Naive B cell (primary cell): ENCODE measurements at regions not wholly inside any gene's neighbourhood (a gene's known extent, or its start where the extent isn't known, plus 50 kb on each side); places are given as distances from the start of the nearest gene placed in this dataset.

ENCODE experiments used
- ATAC-seq, 2 donors: fragments of 150-1000 bp; cut with Tn5 transposase; 2 replicates each; pipeline ENCODE4 v1.10.0; 2021; ENCODE audit warnings: low read depth in 2 of 2, mild to moderate bottlenecking in 2 of 2, moderate library complexity in 2 of 2
- DNase-seq: peaks from one replicate; pipeline ENCODE4 v3.0.0; 2022
- H3K27ac Mint-ChIP-seq, 6 donors: one replicate each; pipeline ENCODE4 v1.8.0; 2020 to 2022; ENCODE audit warnings: mild to moderate bottlenecking in 6 of 6, mixed read lengths in 6 of 6, moderate library complexity in 5 of 6, inconsistent platforms in 2 of 6
- H3K27me3 Mint-ChIP-seq, 3 donors: one replicate each; pipeline ENCODE4 v1.8.0; 2021 to 2022; ENCODE audit warnings: mixed read lengths in 3 of 3, mild to moderate bottlenecking in 1 of 3
- H3K36me3 Mint-ChIP-seq, 2 donors: one replicate each; pipeline ENCODE4 v1.8.0; 2020 to 2022; ENCODE audit warnings: mixed read lengths in 2 of 2, inconsistent platforms in 1 of 2, mild to moderate bottlenecking in 1 of 2
- H3K4me1 Mint-ChIP-seq, 3 donors: one replicate each; pipeline ENCODE4 v1.8.0; 2020 to 2022; ENCODE audit warnings: mixed read lengths in 3 of 3, inconsistent platforms in 1 of 3, mild to moderate bottlenecking in 1 of 3, moderate library complexity in 1 of 3
- H3K4me3 Mint-ChIP-seq, 8 donors: one replicate each; pipeline ENCODE4 v1.8.0; 2020 to 2022; ENCODE audit warnings: mild to moderate bottlenecking in 8 of 8, mixed read lengths in 8 of 8, moderate library complexity in 8 of 8, inconsistent platforms in 2 of 8
- H3K9me3 Mint-ChIP-seq, 7 donors: one replicate each; pipeline ENCODE4 v1.8.0; 2020 to 2022; ENCODE audit warnings: mixed read lengths in 7 of 7, mild to moderate bottlenecking in 5 of 7, inconsistent platforms in 2 of 7, moderate library complexity in 1 of 7

DNA sequence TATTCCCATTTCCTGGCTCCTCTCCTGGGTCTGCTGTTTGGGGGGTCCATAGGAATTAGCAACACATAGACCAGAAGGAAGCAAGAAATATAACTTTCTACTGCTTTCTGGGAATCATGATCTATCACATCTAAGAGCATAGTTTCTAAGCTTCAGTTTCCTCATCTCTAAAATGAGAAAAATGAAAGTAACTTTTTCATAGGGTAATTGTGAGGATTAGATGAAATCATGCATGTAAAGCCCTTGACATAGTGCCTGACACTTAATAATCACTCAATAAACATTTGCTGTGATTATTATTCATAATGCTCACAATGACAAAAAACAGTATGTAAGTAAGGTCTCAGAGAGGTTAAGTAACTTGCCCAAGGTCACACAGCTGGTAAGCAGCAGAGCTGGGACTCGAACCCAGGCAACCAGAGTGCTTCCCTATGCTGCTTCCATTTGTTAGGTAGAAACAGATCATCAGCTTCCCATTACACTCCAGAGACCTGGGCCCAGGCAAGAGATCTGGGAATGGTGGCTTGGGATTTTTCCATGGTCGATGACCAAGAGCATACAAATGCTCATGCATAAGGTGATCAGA, 86.6 kb upstream of the MAFB start:
- Mint-ChIP-seq H3K4me3 (no peak overlapping the region), H3K36me3 (no peaks in the 10 kb centered on the region), H3K27ac (no peak overlapping the region), H3K4me1 (peaks cover 0 to 5% (median 5%) of the 10 kb centered on the region in 3 donors), H3K27me3 (peaks cover 0 to 8% (median 5%) of the 10 kb centered on the region in 3 donors), H3K9me3 (no peaks in the 10 kb centered on the region)
- ATAC-seq (no peak), DNase-seq (no peak)

DNA sequence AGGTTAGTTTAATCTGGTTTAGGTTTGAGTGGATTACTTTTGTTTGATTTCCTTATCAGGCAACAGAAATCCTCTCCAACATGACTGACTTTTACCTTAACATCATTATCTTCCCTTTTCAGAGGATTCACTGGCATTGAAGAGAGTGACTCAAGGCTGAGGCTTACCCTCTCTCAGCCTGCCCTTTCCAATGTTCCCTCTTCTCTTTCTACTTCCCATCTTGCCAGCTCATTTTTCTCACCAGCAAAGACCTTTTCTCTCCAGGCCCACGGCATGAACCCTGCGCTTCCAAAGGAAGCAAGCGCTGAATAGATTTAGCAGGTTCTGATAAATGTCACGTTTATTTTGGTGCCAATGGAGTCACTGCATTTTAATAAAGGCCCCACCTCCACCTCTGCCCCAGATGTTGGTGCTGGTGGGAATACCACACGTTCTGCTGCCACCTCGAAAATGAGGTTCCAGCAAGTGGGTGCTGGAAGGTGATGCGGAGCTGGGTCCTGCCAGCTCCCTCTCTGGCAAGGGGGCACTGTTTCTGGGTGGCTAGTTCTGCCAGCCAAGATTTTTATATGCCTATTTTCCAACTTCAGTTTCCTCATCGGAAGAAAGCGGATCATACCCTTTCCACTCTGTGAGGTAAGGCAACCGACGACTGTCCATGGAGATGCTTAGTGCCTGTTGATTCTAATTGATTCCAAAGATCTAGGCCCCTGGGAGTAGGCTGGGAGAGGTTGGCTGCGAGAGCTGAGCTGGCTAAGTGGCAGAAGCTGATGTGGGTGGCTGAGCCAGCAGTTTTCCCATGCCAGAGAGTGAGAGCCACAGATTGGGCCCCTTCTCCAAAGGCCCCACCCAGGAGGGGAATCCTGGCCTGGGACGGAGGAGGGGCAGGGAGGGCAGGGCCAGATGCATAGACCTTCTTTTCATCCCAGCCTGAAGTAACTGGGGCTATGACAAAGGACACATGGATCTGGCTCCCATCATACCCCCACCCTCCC, 87.7 kb upstream of the MAFB start:
- no peak for DNase-seq
- H3K4me1 Mint-ChIP-seq: peaks cover 0 to 5% (median 5%) of the 10 kb centered on the region in 3 donors

DNA sequence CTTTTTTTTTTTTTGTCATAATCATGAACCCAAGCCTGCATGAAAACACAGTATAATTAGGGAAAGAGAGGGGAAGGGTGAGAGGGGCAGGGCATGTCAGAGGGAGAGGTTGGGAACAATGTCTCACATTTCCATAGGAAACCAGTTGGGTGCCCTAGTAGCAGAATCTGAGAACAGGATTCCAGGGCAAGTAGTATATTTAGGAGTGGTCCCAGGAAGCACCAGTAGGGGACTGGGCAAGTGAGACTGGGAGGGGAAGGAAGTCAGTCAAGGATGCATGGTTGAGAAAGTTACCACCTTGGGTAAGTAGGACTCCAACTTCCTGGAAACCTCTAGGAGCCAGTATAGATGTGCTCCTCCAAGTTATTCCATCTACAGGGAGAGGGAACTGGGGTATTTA, 88.6 kb upstream of the MAFB start:
- Mint-ChIP-seq H3K4me1 (peaks cover 0 to 5% (median 5%) of the 10 kb centered on the region in 3 donors), H3K4me3 (no peak overlapping the region), H3K9me3 (no peaks in the 10 kb centered on the region), H3K27me3 (no peaks in the 10 kb centered on the region), H3K27ac (no peak overlapping the region), H3K36me3 (no peaks in the 10 kb centered on the region)
- no peak for ATAC-seq
- no peak for DNase-seq

More for the DNA sequence above, 87.7 kb upstream of the MAFB start:
- Mint-ChIP-seq H3K27me3 (no peaks in the 10 kb centered on the region), H3K36me3 (no peaks in the 10 kb centered on the region), H3K9me3 (no peaks in the 10 kb centered on the region), H3K4me3 (no peak overlapping the region), H3K27ac (no peak overlapping the region)
- no peak for ATAC-seq

DNA sequence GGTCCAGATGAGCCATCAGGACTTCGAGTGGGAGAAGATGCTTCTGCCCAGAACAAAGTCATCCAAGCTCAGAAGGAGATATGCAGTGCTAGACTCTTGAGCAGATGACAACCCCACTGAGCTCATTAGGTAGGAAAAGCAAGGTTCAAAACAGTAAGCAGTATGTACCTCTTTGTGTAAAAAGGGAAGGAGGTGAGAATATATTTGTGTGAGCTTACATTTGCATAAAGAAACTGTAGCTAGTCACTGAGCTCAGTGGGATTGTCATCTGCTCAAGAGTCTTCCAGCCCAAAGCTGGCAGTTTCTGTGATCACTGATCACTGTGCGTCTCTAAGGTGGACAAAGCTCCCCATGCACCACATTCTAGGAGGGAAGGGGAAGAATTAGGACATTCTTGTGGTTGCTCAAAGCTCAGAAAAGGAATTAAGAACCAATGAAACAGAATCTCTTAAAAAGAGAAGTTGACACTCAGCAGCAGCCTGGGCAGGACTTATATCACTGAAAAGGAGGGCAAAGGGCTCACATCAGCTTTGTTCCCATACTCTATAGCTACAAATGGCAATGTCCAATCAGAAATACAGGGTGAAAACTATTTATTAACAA, 90.0 kb upstream of the MAFB start:
- ATAC-seq: no peak
- Mint-ChIP-seq H3K36me3 (no peaks in the 10 kb centered on the region), H3K9me3 (no peaks in the 10 kb centered on the region), H3K27ac (no peak overlapping the region), H3K4me1 (peaks cover 0 to 5% (median 5%) of the 10 kb centered on the region in 3 donors), H3K27me3 (peaks cover 2 to 7% (median 4%) of the 10 kb centered on the region in 3 donors), H3K4me3 (no peak overlapping the region)
- DNase-seq: no peak

DNA sequence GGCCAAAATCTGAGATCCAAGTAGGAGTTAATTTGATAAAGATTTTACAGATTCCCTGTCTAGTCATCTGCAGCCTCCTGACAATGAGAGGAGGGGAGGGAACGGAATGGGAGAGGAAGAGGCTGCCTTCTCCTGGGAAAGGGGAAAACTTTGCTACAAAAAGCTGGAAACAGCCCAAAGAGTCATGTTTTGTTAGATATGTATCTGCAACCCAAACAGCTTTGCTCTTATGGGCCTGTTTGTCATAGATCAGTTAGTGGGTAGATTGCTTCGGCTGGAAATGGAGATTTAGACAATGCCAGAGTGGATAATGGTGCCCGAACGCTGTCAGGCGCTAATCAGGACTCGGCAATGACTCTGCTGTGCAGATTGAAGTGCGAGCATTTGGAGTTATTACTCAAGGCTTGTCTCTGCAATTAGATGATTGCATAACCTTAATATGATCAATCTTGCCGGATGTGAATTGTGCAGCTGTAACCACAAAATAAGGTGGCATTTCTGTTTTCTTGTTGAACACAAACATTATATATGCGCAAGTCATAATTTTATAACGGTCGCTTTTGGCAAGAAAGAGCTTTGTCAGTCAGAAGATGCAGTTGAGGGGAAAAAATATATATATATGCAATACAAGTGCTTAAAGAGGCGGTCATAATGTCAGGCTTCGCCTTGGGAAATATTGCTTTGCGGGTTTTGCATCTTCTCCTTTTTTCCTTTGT, 92.4 kb upstream of the MAFB start:
- ATAC-seq: no peak
- Mint-ChIP-seq H3K4me3 (no peak overlapping the region), H3K9me3 (peaks cover 0 to 2% (median 0%) of the 10 kb centered on the region in 7 donors), H3K27me3 (peaks cover 6 to 21% (median 10%) of the 10 kb centered on the region in 3 donors), H3K4me1 (peaks cover 0 to 5% (median 5%) of the 10 kb centered on the region in 3 donors), H3K36me3 (no peaks in the 10 kb centered on the region), H3K27ac (no peak overlapping the region)
- DNase-seq: no peak

DNA sequence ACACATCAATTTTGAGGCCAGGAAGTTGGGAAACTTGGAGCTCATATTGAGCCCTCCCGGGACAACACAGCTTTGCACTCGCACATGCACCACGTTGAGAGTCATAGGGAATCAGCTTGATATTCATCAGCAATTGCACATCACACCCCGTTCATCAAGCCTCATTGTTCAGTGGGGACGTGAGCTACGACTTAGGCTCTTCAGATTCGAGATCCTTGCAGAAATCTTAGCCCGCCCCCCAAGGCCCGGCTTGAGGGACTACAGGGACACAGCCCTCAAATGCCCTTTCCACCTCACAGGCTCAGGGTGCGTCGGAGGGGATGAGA, 93.0 kb upstream of the MAFB start:
- H3K4me1 Mint-ChIP-seq: peaks cover 0 to 5% (median 5%) of the 10 kb centered on the region in 3 donors
- H3K27ac Mint-ChIP-seq: no peak overlapping the region
- peaks cover 9 to 24% (median 14%) of the 10 kb centered on the region in 3 donors for H3K27me3 Mint-ChIP-seq
- ATAC-seq (no peak), DNase-seq (no peak)
- H3K9me3 Mint-ChIP-seq: peaks cover 0 to 2% (median 0%) of the 10 kb centered on the region in 7 donors
- H3K36me3 Mint-ChIP-seq: no peaks in the 10 kb centered on the region
- no peak overlapping the region for H3K4me3 Mint-ChIP-seq

DNA sequence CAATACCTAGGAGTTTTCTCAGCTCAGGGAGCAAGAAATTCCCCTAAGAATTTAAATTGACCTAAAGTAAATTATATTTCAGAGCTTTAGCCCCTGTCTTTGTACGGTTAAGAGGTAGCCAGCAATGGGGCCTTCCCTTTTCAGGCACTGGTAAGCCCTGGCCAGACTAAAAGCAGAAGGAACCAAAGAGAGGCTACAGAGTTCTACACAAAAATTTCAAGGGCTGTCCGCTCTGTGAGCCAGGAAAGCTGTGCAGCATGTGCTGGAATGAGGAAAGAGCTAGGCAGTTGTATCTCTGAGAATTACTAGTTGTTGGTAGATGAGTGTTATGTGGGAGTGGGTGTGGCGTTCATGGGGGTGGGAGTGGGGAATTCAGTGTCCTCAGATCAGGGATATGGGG, 96.3 kb upstream of the MAFB start:
- no peak for DNase-seq
- H3K36me3 Mint-ChIP-seq: no peaks in the 10 kb centered on the region

DNA sequence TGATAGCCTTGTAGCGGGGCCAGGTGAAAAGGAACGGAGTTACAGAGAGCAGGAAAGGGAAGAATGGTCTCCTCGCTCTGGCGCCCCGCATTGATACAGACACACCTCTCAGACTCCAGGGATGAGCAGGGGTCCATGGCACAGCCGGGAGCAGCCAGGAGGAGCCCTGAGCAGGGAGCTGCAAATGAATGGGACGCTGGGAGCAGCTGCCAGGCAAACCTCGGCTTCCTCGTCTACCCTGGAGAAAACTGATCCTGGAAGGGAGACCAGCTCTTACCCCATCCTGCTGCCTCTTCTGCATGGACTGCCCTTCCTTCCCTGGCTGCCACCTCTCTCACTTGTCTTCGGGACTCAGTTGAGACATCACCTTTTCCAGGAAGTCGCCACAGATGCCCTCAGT, 97.3 kb upstream of the MAFB start:
- H3K36me3 Mint-ChIP-seq: no peaks in the 10 kb centered on the region
- DNase-seq: no peak
- no peak for ATAC-seq
- H3K4me3 Mint-ChIP-seq: no peak overlapping the region
- peaks cover 0 to 9% (median 3%) of the 10 kb centered on the region in 7 donors for H3K9me3 Mint-ChIP-seq
- no peak overlapping the region for H3K27ac Mint-ChIP-seq
- H3K27me3 Mint-ChIP-seq: peaks cover 24 to 47% (median 28%) of the 10 kb centered on the region in 3 donors
- H3K4me1 Mint-ChIP-seq: no peaks in the 10 kb centered on the region

More for the DNA sequence above, 96.3 kb upstream of the MAFB start:
- no peak for ATAC-seq
- H3K27me3 Mint-ChIP-seq: peaks cover 24 to 47% (median 28%) of the 10 kb centered on the region in 3 donors
- H3K27ac Mint-ChIP-seq: no peak overlapping the region
- no peak overlapping the region for H3K4me3 Mint-ChIP-seq
- no peaks in the 10 kb centered on the region for H3K4me1 Mint-ChIP-seq
- H3K9me3 Mint-ChIP-seq: peaks cover 0 to 9% (median 3%) of the 10 kb centered on the region in 7 donors

DNA sequence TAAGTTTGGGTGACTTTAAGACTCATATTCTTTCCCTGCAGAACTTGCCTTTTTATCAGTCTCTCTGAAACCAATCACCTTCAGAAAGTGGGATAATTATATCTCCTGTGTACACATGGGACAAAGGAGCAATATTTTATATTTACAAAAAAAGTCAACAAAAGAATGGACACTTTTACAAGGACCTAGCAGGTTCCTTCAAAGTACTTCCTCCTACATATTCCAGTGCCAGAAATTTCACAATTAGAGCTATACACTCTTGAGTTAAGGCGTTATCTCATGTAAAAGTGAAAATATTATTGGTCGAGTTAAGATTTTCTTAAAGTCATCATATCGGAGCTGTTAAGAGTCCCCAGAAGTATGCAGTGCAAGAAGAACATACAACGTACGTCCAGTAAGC, 98.9 kb upstream of the MAFB start:
- ATAC-seq (no peak), DNase-seq (no peak)
- Mint-ChIP-seq H3K4me3 (no peak overlapping the region), H3K27ac (no peak overlapping the region), H3K27me3 (peaks cover 24 to 47% (median 28%) of the 10 kb centered on the region in 3 donors), H3K4me1 (no peaks in the 10 kb centered on the region), H3K36me3 (no peaks in the 10 kb centered on the region), H3K9me3 (peaks cover 0 to 9% (median 4%) of the 10 kb centered on the region in 7 donors)

DNA sequence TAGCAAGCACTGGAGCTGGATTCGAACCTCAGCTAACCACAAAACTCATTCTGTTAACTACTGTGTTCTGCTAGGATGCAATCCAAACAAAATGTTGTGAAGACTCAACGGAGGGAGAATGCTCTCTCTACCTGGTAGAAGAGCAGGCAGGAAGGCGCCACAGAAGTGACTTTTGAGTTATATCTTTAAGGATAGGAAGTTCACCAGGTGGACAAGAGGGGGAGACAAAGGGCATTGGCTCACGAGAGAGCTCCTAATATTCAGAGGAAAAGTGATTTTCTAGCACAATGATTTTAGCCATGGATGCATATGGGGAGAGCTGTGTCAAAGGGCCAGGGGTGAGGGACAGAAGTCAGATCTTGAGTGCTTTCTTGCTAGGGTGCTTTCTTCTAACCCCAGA, 108.4 kb upstream of the MAFB start:
- Mint-ChIP-seq H3K4me1 (no peaks in the 10 kb centered on the region), H3K36me3 (no peaks in the 10 kb centered on the region)

DNA sequence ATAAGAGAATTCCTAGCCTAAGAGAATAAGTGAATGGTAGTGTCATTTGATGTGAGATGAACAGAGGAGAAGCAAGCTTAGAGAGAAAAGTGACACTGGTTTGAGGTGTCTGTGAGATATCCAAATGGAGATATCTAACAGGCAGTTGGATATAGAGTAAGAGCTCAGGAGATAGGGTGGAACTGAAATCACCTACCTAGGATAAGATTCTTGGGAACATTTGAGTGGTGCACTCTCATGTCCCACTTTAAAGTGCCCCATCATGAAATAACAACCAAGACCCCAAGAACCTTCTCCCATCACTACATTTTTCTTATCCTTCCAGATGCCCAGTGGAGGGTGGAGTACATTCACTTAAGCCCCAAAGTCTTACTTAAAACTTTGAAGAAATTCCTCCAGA, 109.0 kb upstream of the MAFB start:
- Mint-ChIP-seq H3K27ac (no peak overlapping the region), H3K4me3 (no peak overlapping the region), H3K36me3 (no peaks in the 10 kb centered on the region), H3K27me3 (peaks cover 22 to 38% (median 30%) of the 10 kb centered on the region in 3 donors), H3K4me1 (no peaks in the 10 kb centered on the region), H3K9me3 (no peaks in the 10 kb centered on the region)
- DNase-seq: no peak
- no peak for ATAC-seq

More for the DNA sequence above, 108.4 kb upstream of the MAFB start:
- Mint-ChIP-seq H3K27ac (no peak overlapping the region), H3K4me3 (no peak overlapping the region), H3K27me3 (peaks cover 19 to 31% (median 30%) of the 10 kb centered on the region in 3 donors), H3K9me3 (no peaks in the 10 kb centered on the region)
- ATAC-seq (no peak), DNase-seq (no peak)

DNA sequence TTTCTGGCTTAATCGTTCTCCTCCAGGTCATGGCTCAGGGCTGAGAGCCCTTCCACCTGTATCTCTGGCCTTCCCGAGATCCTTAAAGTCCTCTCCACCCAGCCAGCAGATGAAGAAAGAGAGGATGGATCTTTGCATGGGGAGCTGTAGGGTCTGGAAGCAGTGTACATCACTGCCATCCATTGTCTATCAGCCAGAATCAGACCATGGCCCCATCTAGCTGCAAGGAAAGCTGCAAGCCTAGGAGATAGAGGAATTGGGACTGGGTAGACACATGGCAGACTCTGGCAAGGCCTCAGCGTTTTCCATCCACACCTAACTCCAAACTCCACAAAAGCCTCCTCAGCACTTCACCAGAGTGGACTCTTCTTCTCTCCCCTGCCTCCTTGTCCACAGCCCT, 113.8 kb upstream of the MAFB start:
- no peaks in the 10 kb centered on the region for H3K9me3 Mint-ChIP-seq
- H3K27ac Mint-ChIP-seq: peak overlapping the region in 1 of 6 donors; percentile 1
- no peaks in the 10 kb centered on the region for H3K4me1 Mint-ChIP-seq
- H3K36me3 Mint-ChIP-seq: no peaks in the 10 kb centered on the region
- DNase-seq: no peak
- no peak for ATAC-seq
- peaks cover 10 to 45% (median 18%) of the 10 kb centered on the region in 3 donors for H3K27me3 Mint-ChIP-seq
- H3K4me3 Mint-ChIP-seq: no peak overlapping the region

DNA sequence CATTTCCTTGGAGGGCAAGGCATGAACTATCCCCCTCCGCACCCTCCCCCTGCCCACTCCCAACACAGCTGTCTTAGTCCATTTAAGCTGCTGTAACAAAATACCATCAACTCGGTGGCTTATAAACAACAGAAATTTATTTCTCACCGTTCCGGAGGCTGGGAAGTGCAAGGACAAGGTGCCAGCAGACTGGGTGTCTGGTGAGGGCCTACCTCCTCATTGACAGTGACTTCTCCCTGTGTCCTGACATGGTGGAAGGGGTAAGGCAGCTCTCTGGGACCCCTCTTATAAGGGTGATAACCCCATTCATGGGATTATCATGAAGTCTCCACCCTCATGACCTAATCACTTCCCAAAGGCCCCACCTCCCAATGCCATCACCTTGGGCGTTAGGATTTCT, 114.3 kb upstream of the MAFB start:
- no peak overlapping the region for H3K4me3 Mint-ChIP-seq
- no peaks in the 10 kb centered on the region for H3K36me3 Mint-ChIP-seq

More for the DNA sequence above, 114.3 kb upstream of the MAFB start:
- Mint-ChIP-seq H3K27me3 (peaks cover 10 to 43% (median 16%) of the 10 kb centered on the region in 3 donors), H3K9me3 (no peaks in the 10 kb centered on the region), H3K27ac (no peak overlapping the region), H3K4me1 (no peaks in the 10 kb centered on the region)
- no peak for ATAC-seq
- DNase-seq: no peak
